GM18858 (cell line): ENCODE measurements at regions not wholly inside any gene's neighbourhood (a gene's known extent, or its start where the extent isn't known, plus 50 kb on each side); places are given as distances from the start of the nearest gene placed in this dataset.
"Not testable (repeated sequence)": the region's sequence is repeated elsewhere in the genome, so short reads cannot be mapped to it uniquely, and the experiment has no call there.

ENCODE experiments used
- ATAC-seq: cut with Tn5 transposase; IDR thresholded peaks from one replicate; pipeline ENCODE4 v1.9.1; 2021; ENCODE audit not compliant: unreplicated experiment

DNA sequence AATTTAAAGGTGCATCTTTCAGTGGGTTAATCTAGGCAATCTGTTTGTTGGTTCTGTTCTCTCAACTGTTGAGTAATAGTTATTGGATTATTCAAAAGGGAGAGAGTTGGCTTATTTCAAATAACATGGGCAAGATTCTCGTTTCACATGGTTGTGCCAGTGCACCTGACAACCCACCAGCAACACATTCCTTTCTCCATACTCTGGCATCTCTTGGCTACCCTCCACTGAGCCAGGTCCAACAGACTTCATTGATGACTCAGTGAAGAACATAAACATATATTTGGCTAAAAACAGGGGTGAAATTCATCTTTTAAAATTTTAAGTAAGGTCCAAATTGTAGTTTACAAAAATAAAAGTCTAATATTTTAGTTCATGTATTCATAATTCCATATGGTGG, 967.2 kb downstream of the RPA4 start:
- no peak for ATAC-seq

DNA sequence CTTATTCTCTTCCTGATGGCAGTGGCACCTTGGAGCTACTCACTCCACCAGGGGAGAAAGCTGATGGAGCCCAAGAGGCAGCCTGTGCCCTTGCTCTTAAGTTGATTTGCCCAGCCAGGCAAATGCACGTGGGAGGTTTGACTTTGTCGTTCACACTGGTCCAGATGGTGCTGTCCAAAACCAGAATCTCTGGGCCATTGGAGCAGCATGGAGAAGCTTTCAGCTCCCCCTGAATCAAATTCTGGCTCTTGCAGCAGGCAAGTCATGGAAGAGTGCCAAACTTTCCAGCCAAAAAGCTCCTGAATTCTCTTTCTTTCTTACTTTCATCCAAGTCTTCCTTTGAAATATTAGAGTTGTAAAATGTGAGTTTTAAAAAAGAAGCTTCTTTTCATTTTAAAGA, 970.4 kb downstream of the RPA4 start:
- no peak for ATAC-seq

DNA sequence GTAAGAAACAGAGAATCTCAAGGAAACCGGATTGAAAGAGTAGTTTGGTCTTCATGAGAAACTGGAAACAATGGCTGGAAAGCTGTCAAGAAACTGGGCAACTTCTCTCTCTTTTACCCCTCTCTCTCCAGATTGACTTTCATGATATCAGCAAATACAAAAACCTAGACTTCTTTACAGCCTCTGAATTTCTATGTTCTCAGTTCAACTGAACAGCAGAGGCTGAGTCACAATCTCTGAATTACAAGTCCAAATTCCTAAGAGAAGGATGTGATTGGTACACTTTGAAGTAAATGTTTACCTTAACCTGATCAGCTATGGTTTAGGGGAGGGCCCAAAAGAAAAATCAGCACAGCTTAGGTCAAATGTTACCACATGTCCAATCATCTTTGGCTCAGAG, 974.9 kb downstream of the RPA4 start:
- ATAC-seq = no peak

DNA sequence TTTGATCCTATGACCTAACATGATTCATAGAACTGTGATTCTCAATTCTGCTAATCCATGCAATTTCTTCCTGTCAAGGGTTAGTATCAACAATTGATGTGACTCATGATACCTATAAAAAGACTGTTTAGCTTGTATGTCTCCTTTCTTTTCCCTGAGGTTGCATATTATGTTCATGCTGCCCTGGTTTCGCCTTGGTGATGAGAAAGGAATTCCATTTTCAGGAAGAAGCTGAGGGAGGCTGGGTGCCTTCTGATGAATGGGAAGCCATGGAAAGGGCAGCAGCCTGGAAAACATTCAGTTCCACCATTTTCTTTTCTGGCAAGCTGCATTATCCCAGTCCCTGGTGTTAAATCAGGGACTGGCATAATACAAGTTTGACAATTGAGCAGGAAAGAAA, 976.5 kb downstream of the RPA4 start:
- ATAC-seq = no peak

DNA sequence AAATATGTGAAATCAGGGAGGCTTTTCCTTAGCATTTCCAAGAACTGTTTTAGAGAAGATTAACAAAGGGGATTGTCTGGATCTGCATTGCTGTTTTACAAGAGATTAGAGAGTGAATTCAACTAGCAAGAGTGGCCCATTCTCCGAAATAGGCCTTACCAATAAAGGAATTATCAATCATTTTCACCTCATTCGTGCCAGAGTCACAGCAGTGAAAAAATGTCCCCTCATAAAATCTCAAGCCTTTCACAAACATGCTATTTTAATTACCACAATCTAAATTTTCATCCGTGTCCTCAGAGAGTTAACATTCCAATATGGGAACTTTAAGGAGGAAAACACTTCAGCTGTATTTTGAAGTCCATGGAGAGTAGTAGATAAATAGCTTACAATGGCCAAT, 979.6 kb downstream of the RPA4 start:
- no peak for ATAC-seq

DNA sequence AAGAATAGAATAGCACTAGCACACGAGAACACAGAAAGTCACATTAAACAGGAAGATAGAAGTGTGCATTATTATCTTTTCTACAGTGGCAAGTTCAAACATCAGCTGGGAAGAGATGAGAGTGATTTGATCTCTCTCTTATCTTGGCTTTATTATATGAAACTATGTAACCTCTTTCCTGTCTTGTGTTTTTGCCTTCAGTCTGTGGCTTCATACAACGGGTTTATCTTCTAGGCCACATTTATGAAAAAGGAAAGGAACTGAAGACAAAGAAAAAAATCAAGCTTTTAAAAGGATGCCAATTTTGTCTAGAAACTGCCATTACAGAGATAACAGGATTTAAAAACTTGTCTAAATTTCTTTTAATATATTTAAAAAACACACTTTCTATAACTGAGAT, 983.6 kb downstream of the RPA4 start:
- ATAC-seq = no peak

DNA sequence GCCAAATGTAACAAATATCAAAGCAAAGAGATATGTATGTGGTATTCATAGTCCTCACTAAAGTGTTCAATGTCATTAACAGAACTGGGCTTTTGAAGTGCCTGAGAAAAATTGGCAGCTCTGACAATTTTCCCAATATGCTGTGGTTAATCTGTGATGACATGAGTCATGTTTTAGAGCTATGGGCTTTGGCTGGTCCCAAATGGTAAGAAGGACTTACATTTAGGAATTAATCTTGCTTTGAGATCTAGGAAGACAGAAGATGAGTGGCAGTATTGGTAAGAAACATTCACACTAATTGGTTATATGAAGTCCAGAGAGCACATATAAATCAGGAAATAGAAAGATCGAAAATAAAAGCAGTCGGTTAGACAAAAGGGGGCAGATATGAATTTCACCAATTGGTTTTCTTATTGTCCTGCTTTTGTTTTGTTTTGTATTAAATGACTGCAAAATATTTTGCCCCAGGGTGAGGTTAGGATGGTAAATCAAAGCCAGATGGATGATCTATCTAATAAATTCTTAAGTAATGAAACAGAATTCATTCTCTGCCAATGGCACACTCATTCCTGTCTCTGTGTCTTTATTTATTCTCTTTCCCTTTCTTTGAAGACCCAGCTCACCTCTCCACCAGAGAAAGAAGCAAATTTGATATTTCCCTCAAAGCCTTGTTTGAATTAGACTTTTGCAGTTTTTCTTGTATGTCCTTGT, 993.1 kb downstream of the RPA4 start:
- ATAC-seq = no peak

DNA sequence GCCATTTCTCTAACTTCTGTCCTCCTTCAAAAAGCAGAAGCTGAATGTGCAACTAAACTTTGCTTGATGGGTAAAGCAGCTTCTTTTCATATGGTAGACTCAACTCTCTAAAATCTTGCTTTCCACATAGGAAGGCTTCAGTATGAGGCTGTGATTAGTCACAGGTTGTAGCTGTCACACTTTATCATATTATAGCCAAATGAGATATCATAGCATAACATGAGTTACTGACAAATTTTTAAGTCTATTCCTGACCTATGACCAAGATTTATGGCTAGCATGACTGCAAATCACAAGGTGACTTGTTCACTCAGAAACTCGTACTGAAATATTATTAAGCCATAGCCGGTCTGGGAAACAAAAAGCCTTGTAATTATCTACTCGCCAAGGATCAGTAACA, 998.6 kb downstream of the RPA4 start:
- ATAC-seq = no peak

DNA sequence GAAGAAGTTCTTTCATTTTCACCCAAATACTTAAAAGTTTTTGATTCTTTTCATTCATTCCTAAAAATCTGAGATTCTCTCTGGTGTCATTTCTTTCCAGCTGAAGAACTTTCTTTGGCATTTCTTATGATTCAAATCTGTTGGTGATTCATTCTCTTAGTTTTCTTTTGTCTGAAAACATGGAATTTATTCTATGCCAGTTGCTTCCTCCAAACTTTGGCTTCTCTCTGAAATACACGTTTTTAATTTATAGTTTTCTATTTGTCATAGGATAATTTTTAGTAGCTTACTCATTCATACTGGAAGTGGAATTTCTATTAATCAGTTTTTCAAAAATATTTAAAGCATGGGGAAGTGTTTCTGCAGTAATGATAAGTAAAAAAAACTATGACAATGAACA, 1012.0 kb downstream of the RPA4 start:
- ATAC-seq = no peak

DNA sequence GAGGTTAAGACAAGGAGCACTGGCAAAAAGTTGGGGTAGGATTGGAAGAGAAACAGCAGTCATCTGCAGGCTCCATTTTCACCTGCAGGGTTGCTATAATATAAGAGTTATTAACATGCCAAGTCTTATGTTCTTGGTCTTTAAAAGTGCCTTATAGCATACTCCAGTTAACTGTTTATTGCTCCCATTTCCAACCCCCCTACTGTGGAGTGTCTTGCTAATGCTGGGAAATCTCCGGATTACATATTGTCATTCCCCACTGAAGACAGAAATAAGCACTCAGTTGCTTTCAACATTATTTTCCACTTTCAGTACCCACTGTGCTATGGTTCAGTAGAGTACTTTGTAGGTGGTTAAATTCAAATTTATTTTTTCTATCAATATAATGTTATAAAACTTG, 1014.3 kb downstream of the RPA4 start:
- ATAC-seq = no peak

DNA sequence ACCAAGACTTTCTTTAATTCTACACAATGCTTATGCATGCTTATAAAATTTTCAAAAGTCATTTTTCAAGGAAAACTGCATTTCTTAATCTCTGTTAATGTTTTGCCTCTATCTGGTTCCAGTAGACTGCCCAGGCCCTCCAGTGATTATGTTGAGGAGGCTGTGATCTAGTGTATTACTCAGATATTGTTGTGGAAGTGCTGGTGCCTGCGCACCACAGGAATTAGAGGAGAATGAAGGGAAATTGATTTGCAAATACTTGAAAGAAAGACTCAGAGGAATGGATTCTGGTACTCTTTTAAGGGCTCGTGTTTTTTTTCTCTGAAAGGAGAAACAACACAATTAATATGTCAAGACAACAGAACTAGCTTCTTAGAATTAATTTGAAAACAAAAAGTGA, 1015.1 kb downstream of the RPA4 start:
- ATAC-seq = no peak

DNA sequence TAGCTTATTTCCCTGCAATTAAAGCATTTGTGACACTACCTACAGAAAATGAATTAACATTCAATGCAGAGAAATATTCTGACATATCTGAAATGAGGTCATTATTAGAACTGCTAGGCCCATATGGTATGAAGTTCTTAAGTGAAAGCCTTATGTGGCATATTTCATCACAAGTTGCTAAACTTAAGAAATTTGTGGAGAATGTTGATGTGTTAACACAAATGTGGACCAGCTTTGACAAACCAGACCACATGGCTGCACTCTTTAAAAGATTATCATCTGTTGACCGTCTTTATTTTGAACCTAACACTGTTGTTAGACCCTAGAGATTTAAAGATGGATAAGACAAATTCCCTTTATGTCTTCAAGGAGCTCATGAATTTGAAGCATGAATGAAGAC, 1024.1 kb downstream of the RPA4 start:
- no peak for ATAC-seq

DNA sequence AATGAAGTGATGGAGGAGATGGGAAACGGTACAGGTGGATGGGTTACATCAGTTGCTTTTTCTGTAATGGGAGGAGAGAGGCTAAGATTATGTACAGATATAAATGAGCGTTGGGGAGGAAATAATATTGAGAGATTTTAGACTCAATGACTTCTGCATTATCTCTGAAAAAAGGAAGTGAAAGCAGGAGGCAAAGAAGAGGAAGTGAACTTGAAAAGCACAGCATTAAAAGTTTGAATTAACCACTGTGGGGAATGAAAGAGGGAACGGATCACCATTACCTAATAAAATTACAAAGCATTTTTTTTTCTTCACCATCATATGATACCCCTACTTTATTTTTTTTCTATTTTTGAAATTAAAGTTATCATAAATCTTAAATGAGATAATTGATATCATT, 1025.5 kb downstream of the RPA4 start:
- ATAC-seq = peak; percentile 98

DNA sequence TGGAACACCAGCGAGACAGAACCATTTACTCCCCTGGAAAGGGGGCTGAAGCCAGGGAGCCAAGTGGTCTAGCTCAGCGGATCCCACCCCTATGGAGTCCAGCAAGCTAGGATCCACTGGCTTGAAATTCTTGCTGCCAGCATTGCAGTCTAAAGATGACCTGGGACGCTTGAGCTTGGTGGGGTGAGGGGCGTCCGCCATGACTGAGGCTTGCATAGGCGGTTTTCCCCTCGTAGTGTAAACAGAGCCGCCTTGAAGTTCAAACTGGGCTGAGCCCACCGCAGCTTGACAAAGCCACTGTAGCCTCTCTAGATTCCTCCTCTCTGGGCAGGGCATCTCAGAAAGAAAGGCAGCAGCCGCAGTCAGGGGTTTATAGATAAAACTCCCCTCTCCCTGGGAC, 1031.7 kb downstream of the RPA4 start:
- ATAC-seq = not testable (repeated sequence)

DNA sequence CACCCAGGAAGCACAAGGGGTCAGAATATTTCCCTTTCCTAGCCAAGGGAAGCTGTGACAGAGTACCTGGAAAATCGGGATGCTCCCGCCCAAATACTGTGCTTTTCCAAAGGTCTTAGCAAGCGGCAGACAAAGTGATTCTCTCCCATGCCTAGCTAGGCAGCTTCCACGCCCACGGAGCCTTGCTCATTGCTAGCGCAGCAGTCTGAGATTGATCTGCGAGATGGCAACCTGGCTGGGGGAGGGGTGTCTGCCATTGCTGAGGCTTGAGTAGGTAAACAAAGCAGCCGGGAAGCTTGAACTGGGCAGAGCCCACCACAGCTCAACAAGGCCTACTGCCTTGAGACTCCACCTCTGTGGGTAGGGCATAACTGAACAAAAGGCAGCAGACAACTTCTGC, 1037.5 kb downstream of the RPA4 start:
- ATAC-seq = not testable (repeated sequence)

DNA sequence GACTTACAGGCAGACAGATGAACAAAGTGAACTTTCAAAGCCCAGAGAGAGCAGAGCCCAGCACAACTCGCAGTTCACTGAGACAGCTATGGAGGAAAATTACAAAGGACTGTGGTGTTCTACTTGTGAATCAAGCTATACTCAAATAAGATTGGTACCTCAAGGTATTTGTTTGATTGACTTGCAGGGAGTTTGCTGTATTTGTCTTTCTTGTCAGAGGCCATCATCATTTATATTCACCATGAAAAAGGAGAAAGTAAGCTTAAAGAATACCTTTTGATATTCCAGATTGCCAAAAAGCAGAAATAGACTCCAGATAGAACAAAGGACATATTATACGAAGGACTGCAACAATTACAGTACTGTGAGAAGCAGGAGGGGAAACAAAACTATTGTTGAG, 1047.9 kb downstream of the RPA4 start:
- no peak for ATAC-seq

DNA sequence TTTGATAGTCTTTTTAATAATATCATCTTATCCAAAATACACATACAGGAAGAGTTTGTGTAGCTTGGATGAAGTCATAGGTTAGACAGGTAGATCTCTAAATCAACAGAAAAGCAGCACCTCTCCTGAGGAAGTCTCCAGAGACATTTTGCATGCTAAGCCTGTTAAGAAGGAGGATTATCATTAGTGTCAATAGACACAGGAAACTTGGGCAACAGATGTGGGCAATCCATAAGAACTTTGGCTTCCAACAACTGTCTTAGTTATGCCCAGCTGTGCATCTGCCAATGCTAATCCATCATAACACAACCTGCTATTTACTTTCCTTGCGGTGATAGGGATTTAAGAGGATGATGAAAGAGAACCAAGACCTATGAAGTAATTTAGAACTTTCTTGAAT, 1052.6 kb downstream of the RPA4 start:
- ATAC-seq = no peak

DNA sequence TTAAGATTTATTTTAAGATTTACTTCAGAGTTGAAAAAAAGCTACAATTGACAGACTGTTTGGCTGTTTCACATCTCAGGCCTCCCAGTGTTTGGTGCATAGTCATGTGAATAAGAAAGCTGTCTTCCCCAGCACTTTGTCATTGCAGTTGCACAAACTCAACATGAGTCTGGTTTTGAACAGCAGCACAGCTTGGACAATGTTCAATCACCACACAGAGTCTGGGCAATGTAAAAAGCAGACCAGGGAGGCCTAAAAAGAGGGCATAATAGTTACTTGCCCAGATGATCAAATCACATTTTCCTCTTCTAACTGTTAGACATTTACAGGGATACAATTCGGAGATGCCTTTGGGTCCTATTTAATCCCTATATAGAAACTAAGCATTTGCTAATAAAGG, 1055.0 kb downstream of the RPA4 start:
- ATAC-seq = no peak

DNA sequence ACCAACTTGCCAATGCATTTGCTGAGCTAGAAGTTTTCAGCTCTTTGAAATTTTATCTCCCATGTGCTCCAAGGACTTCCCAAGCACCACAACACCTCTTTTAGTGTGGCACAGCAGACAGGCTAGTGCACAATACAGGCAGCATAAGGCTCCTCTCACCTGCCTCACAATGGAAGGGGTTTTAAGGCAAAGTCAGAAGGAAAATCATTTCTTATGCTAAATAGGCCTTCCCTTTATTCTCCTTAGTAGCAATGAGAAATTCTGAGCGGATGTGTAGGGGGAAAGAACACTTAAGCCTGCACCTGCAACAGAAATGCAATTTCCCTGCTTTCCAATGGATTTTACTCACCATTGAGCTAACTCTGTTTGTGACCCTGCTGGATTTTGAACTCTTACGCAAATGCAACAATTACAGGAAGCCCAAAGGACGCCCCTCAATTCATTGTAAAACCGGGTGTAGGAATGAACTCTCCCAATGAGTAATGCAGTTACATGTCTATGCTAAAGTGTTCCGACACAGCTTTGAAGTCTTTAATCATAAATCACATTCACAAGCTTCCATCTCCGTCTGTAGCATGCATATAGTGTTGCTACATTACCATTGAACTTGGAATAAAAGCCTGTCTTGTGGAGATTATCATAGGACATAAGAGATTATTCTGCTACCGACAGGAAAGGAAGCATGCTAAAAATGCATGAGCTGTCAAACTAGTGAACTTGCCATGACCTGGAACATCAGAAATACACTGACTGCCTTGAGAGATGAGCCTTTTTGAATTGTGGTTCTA, 1084.9 kb downstream of the RPA4 start:
- ATAC-seq = no peak

DNA sequence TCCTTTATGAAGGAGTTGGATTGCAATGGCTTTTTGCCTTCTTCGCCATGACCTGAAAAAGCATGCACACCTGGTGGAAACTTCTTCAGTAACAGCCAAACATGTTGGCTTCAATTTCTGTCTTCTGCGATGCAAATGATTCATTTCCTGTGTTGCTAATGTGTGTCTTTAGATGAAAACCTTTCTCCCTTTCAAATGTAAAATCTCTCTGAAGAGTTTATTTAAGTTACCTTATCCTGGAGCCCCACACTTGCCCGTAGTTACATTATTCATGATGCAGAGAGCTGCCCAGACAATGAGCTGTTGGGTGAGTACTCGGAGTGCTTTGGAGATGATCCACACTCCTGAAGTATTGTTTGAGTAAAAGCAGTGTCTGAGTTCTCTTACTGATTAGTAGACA, 1100.9 kb downstream of the RPA4 start:
- ATAC-seq = no peak

DNA sequence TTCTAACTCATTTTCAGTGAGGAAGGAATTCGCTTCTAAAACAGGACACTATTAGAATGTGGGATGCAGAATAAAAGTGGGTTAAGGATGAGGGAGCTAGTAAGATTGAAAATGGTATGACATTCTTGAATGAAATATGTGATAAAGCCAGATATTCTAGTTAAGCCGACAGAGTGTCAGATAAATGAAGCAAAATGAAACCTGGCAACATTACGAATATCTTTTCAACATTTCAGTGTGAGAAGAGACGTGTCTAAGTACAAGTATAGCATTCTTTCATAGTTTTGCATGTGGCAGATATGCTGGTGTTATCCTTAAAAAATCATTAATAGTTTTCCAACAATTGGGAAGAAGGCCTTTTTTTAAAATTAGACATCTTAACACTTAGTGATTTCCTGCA, 1101.4 kb downstream of the RPA4 start:
- no peak for ATAC-seq

DNA sequence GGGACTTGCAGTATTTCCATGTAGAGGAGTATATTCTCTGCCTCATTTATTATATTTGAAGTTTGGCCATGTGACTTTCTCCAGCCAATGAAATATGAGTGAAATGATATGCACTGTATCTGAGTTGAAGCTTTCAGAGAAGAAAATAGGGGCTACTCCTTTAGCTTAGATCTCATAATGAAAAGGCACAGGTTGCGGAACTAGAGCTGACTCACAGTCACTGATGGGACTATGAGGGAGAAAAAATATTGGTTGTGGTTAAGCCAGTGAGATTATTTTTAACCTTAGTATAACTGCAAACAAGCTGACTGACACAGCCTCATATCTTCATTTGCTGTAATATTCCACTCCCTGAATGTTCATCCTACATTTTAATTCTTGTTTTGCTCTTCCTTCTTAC, 1104.3 kb downstream of the RPA4 start:
- no peak for ATAC-seq

DNA sequence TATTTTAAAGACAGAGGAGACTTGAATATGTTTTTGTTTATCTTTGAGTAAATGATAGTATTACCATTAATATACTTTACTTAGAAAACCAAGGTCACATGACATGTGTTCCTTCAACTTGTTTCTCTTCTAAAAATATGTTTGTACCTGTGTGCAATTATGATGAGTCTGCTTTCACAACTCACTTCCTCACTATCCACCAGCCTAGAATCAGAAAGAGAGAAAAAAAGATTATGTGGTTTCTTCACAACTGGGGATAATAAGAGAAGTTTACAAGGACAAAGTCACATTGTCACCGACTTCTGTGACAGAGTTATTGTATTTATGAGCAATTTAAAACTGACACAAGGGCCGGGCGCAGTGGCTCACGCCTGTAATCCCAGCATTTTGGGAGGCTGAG, 1112.1 kb downstream of the RPA4 start:
- ATAC-seq = no peak
